ENCODE measurements at regions not wholly inside any gene's neighbourhood (a gene's known extent, or its start where the extent isn't known, plus 50 kb on each side); places are given as distances from the start of the nearest gene placed in this dataset.
A peak's percentile ranks its signal among the peaks of the same experiment; 100 is the strongest.
"Not testable (repeated sequence)": the region's sequence is repeated elsewhere in the genome, so short reads cannot be mapped to it uniquely, and the experiment has no call there.

- not testable (repeated sequence) for DNase-seq (ENCODE audit: low read depth)
These were observed 93.1 kb upstream of the NT5E start for GRCh38 chr6:85356743-85357142.

DNA sequence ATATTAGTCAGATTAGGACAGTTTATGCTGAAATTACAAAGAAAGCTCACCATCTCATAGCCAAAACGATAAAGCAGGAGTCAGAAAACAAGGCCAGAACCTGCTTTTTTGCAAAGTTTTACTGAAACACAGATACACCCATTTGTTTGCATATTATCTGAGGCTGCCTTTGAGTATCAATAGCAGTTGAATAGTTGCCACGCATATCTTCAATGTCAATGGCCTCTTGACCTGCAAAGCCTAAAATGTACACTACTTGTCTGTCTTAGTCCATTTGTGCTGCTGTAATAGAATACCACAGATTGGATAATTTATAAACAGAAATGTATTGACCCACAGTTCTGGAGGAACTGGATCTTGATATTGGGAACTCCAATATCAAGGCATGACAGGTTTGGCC, 94.1 kb upstream of the NT5E start:
- no peak for DNase-seq (ENCODE audit: low read depth)

DNA sequence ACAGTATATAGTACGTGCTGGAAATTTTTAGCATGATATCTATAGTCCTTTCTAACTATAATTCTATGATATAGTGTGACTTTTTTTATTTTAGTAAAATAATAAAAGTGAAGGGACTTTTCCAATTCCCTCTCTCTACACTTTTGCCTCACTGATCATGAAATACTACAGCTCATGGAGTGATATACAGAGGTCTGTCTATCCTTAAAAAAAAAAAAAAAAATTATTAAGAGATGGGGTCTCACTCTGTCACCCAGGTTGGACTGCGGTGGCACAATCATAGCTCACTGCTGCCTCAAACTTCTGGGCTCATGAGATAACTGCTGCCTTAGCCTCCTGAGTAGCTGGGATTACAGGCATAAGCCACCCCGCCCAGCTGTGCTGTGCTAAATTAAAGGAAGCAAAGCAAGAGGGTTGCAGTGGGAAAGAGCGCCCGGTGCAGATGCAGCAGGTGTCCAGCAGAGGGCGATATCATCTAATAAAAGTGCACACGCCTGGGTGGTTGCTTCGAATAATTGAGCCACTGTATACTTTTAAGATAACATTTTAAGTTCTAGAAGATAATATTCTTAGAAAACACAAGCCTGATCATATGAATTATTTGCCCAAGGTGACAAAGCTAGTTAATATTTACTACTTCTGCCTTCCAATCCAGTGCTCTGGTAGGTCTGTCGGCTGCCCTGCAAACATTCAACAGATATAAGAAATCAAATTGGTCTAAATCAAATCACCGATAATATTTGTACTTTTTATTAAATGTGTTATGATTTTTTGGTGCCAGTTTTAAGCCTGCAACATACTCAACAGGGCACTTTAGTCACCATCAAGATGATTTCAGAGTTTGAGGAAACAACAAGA, 94.9 kb upstream of the NT5E start:
- DNase-seq (ENCODE audit: low read depth) = peak; percentile 69

DNA sequence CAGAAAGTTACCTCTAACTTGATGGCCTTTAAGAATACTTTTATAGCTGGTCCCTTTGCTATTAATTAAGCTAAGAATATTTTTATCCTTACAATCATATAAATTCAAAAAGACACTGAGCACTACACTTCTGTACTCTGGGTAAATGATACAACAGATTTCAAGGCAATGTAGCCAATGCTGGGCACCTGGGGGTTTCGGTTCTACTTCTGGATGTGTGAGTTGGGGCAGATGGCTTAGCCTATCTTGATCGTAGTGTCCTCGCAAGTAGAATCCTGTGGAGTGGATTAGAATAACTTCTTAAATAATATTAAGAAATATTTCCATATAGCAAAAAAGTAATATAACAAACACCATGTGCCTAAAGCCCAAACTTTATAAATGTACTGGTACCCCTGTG, 96.9 kb upstream of the NT5E start:
- no peak for DNase-seq (ENCODE audit: low read depth)

- DNase-seq (ENCODE audit: low read depth) = no peak
These were observed 101.2 kb upstream of the NT5E start for GRCh38 chr6:85348643-85349042.

DNA sequence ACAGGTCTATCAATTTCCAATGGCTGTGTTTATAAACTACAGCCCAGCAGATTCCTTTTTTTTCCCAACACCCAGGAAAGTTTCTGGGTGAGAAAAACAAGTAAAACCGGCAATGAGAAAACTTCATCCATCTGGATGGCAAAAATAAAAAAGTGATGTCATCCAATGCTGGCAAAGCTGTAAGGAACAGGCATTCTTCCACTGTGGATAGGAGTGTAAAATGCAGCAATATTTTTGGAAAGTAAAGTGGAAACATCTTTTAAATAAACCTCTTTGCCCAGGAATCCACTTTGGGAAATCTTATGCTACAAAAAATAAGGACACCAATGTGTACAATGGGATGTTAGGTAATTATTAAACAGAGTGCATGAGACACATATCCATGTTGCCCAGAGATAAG, 102.1 kb upstream of the NT5E start:
- DNase-seq (ENCODE audit: low read depth) = no peak

DNA sequence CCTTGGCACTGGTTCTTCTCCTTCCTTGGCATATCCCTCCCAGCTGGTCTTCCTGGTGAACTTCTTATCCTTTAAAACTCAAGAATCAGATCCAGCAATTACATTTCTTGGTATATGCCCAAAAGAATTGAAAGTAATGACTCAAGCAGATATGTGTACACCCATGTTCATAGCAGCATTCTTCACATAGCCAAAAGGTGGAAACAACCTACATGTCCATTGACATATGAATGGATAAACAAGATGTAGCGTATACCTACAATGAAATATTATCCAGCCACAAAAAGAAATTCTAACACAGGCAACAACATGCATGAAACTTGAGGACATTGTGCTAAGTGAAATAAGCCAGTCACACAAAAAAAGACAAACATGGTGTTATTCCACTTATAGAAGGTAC, 103.7 kb upstream of the NT5E start:
- DNase-seq (ENCODE audit: low read depth) = no peak

- DNase-seq (ENCODE audit: low read depth) = no peak
These were observed 104.9 kb upstream of the NT5E start for GRCh38 chr6:85344996-85345395.

- no peak for DNase-seq (ENCODE audit: low read depth)
These were observed 106.5 kb upstream of the NT5E start for GRCh38 chr6:85343428-85343827.

GRCh38 chr6:85329196-85329595, 120.7 kb upstream of the NT5E start:
- DNase-seq (ENCODE audit: low read depth) = no peak

- not testable (repeated sequence) for DNase-seq (ENCODE audit: low read depth)
These were observed 124.1 kb upstream of the NT5E start for GRCh38 chr6:85325811-85326210.

- peak; percentile 82 for DNase-seq (ENCODE audit: low read depth)
These were observed 126.3 kb upstream of the NT5E start for GRCh38 chr6:85323435-85324040.

GRCh38 chr6:85322446-85323105, 127.3 kb upstream of the NT5E start:
- DNase-seq (ENCODE audit: low read depth) = no peak

GRCh38 chr6:85321906-85322305, 128.0 kb upstream of the NT5E start:
- no peak for DNase-seq (ENCODE audit: low read depth)

- DNase-seq (ENCODE audit: low read depth) = no peak
These were observed 135.3 kb upstream of the NT5E start for GRCh38 chr6:85314586-85314985.

- DNase-seq (ENCODE audit: low read depth) = no peak
These were observed 149.3 kb upstream of the NT5E start for GRCh38 chr6:85300581-85300980.

- no peak for DNase-seq (ENCODE audit: low read depth)
These were observed 151.3 kb upstream of the NT5E start for GRCh38 chr6:85298553-85298952.

DNA sequence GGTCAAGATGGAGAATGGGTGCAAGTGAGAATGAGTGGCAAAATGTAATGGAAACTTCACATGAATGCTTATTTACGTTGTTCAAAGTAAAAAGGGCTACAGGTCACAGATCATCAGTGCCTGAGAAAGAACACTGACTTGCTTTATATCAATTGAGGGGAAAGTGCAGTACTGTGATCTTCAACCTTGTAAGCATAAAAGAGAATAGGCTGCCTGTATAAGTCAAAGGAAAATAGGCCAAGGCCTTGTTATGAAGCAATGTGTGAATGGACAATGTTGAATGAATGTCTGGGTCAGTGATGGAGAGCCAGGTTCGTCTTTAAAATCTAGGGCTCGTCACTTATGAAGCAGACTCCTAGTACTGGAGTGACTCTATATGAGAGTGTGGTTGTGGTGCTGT, 158.6 kb upstream of the NT5E start:
- no peak for DNase-seq (ENCODE audit: low read depth)

DNA sequence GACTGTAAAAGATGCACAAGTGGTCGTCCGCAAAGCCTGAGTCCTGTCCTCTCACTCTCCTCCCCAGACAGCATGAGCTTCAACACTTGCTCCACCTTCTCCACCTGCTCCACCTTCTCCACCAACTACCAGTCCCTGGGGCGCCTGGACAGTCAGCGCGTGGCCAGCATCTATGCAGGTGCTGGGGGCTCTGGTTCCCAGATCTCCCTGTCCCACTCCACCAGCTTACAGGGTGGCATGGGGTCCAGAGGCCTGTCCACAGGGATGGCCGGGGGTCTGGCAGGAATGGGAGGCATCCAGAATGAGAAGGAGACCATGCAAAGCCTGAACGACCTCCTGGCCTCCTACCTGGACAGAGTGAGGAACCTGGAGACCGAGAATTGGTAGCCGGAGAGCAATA, 162.2 kb upstream of the NT5E start:
- DNase-seq (ENCODE audit: low read depth) = no peak

DNA sequence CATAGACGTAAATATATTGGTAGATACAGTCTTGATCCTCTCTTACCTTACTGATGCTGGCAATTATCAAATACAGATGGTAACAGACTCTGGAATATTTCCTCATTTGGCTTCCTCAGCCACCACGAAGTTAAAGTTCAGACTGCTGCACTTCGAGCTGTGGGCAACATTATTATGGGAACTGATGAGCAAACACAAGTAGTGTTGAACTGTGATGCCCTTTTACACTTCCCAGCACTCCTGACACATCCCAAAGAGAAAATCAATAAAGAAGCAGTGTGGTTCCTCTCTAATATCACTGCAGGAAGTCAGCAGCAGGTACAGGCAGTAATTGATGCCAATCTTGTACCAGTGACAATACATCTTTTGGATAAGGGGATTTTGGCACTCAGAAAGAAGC, 162.7 kb upstream of the NT5E start:
- DNase-seq (ENCODE audit: low read depth) = no peak

GRCh38 chr6:85286507-85286906, 163.4 kb upstream of the NT5E start:
- not testable (repeated sequence) for DNase-seq (ENCODE audit: low read depth)

DNA sequence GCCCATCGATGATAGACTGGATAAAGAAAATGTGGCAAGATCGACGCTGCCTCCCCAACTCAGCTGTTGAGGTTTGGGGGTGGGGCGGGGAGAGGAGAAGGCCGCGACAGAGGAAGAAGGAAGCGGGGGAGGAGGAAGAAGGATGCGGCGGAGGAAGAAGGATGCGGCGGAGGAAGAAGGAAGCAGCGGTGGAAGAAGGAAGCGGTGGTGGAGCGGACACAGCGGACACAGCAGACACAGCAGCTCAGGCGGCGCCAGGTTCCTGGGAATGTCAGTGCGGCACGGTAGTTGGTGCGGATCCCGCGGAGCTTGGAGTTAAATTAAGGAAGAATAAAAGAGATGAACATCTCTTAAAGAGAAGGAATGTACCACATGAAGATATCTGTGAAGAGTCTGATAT, 163.9 kb upstream of the NT5E start:
- DNase-seq (ENCODE audit: low read depth) = no peak

DNA sequence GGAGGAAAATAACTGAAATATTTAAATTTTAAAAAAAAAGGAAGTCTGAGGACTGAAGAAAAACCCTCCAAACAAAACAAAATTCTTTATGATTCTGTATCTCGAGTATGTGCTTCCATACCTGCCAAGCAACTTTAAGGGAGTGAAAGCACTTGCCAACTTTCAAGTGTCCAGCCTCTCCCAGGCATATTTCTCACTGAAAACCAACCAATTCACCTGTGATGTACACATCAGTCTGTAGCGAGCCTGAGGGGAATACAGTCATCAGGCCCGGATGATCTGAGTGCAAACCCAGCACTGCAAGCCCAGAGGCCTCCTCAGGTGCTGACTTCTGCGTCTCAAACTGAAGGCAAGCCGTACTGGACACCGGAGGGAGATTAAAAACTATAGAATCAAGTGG, 164.8 kb upstream of the NT5E start:
- no peak for DNase-seq (ENCODE audit: low read depth)
